Tibial artery (tissue), 4 donors: ENCODE measurements at regions not wholly inside any gene's neighbourhood (a gene's known extent, or its start where the extent isn't known, plus 50 kb on each side); places are given as distances from the start of the nearest gene placed in this dataset.

Experiments
- DNase-seq, 2 donors: peaks; one replicate each; pipeline ENCODE4 v3.0.0-alpha.2; 2019
- H3K27ac ChIP-seq, 2 donors: fragments of 200-600 bp; sonication (generic) in 1 of 2; 1 replicate in 1 of 2; 2 replicates in 1 of 2; pipeline ENCODE4 v1.5.1; 2018 to 2019; ENCODE audit warnings: mild to moderate bottlenecking in 1 of 2
- H3K27me3 ChIP-seq, 2 donors: fragments of 200-600 bp; sonication (generic) in 1 of 2; one replicate each; pipeline versions ENCODE4 v1.5.1 to v1.6.0; 2016 to 2019
- H3K36me3 ChIP-seq, 3 donors: fragments of 200-600 bp; sonication (generic) in 2 of 3; one replicate each; pipeline ENCODE4 v1.5.1; 2016 to 2019; ENCODE audit warnings: mild to moderate bottlenecking in 2 of 3
- H3K4me1 ChIP-seq, 4 donors: fragments of 200-600 bp; sonication (generic) in 2 of 4; 1 replicate in 3 of 4; 2 replicates in 1 of 4; pipeline ENCODE4 v1.5.1; 2016 to 2019
- H3K4me3 ChIP-seq, 2 donors: fragments of 200-600 bp; sonication (generic) in 1 of 2; 1 replicate in 1 of 2; 2 replicates in 1 of 2; pipeline ENCODE4 v1.5.1; 2018 to 2019; ENCODE audit warnings: mild to moderate bottlenecking in 2 of 2
- H3K9me3 ChIP-seq, 3 donors: fragments of 200-600 bp; sonication (generic) in 1 of 3; one replicate each; pipeline ENCODE4 v1.5.1; 2016 to 2019
- intact Hi-C: fragments of 100-400 bp; cut with DNase I; formaldehyde crosslinking; loops from one replicate; pipeline ENCODE4 v1.15.0; 2023; ENCODE audit warnings: low total_unique reads
- TF ChIP-seq, protein P1 (sequence below), 2 experiments: fragments of 200-600 bp in 1 of 2; fragments of 450-650 bp in 1 of 2; IDR thresholded peaks; one replicate each; pipeline ENCODE4 v1.5.1; 2017 to 2019; ENCODE audit warnings: antibody characterized with exemption in 2 of 2, mild to moderate bottlenecking in 1 of 2, moderate library complexity in 1 of 2

DNA sequence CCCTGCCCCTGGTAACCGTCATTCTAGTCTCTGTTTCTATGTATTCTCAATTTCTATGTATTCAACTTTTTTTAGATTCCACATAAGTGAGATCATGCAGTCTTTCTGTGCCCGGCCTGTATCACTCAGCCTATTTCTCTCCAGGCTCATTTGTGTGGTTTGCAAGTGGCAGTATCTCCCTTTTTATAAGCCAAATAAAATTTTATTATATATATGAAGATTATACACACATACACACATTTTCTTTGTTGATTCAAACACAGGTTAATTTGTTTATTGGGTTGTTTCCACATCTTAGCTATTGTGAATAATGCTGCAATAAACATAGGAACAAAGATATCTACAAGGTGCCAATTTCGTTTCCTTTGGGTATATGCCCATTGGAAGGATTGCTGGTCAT is 571.7 kb downstream of the DHX35 start:
- H3K27ac ChIP-seq: no peak overlapping the region
- no peaks in the 10 kb centered on the region for H3K36me3 ChIP-seq
- no peaks in the 10 kb centered on the region for H3K27me3 ChIP-seq
- H3K4me3 ChIP-seq: no peak overlapping the region
- DNase-seq: no peak
- TF ChIP-seq, protein P1, sequence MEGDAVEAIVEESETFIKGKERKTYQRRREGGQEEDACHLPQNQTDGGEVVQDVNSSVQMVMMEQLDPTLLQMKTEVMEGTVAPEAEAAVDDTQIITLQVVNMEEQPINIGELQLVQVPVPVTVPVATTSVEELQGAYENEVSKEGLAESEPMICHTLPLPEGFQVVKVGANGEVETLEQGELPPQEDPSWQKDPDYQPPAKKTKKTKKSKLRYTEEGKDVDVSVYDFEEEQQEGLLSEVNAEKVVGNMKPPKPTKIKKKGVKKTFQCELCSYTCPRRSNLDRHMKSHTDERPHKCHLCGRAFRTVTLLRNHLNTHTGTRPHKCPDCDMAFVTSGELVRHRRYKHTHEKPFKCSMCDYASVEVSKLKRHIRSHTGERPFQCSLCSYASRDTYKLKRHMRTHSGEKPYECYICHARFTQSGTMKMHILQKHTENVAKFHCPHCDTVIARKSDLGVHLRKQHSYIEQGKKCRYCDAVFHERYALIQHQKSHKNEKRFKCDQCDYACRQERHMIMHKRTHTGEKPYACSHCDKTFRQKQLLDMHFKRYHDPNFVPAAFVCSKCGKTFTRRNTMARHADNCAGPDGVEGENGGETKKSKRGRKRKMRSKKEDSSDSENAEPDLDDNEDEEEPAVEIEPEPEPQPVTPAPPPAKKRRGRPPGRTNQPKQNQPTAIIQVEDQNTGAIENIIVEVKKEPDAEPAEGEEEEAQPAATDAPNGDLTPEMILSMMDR (IDR thresholded peaks at IDR 0.05): no peak
- intact Hi-C loops: no loop called here
- no peaks in the 10 kb centered on the region for H3K4me1 ChIP-seq
- H3K9me3 ChIP-seq: no peaks in the 10 kb centered on the region

DNA sequence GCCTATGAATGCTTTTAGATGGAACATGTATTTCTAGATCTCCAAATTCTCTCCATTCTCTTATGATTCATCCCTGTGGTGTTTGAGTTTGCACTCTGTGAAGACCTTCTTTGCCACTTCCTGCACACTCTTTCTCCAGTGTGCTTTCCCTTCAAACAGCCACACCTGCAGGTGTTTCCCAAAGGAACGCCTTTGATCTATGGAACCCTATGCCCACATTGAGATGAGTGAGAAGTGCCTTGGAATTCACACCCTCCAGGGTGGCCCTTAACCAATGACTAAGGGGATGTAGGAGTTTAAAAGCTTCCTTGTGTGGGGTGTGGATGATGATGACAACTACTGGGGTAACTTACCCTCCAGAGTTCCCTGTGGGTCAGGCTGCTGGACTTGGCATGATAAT is 570.1 kb downstream of the DHX35 start:
- TF ChIP-seq, protein P1 (IDR thresholded peaks at IDR 0.05): no peak
- no peak overlapping the region for H3K27ac ChIP-seq

DNA sequence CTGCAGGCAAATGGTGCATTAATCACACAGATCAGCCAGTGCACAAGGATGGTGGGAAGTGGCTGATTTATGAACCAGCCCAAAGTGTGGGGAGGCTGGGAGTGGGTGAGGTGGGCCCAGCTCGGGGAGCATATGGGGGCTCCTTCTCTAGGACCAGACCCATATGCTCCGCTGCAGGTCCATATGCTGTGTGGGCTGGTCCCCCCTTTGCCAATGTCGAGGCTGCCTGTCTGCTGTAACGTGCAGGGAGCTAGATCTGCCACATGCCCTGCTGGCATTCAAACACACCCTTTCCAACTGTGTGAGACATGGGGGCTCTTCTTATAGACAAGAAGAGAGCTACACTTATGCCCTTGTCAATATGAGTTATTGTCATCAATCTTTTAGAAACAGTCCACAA is 566.3 kb downstream of the DHX35 start:
- TF ChIP-seq, protein P1 (IDR thresholded peaks at IDR 0.05): no peak
- no peak for DNase-seq
- H3K9me3 ChIP-seq: no peaks in the 10 kb centered on the region
- H3K4me1 ChIP-seq: no peaks in the 10 kb centered on the region
- H3K27me3 ChIP-seq: no peaks in the 10 kb centered on the region
- intact Hi-C loops: no loop called here
- no peak overlapping the region for H3K4me3 ChIP-seq
- no peak overlapping the region for H3K27ac ChIP-seq
- no peaks in the 10 kb centered on the region for H3K36me3 ChIP-seq

More for the DNA sequence above, 570.1 kb downstream of the DHX35 start:
- intact Hi-C loops: no loop called here
- no peak overlapping the region for H3K4me3 ChIP-seq
- no peaks in the 10 kb centered on the region for H3K36me3 ChIP-seq
- no peaks in the 10 kb centered on the region for H3K27me3 ChIP-seq
- H3K9me3 ChIP-seq: no peaks in the 10 kb centered on the region
- H3K4me1 ChIP-seq: no peaks in the 10 kb centered on the region
- no peak for DNase-seq

DNA sequence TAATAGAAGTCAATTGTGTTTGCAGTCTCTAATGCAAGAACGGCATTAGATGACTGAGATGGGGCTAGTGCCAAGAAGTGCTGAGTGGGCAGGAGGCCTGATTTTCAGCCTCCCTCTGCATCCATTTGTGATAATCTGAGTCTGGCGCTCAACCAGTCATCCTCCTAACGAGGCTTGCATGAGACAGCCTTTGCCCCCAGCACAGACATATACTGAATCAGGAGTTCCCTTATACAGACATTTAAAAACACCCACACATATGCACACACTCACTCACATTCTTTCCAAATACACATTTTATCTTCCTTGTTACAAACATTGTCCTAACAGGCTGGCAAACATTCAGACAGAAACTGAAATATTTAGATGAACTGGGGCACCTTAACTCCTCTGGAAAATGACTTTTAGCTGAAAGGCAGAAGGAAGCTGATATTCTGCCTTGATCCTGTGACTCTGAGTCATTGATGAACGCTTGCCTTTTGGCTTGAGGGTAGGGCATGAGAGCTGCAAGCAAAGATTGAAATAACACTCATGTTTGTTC is 562.3 kb downstream of the DHX35 start:
- no peaks in the 10 kb centered on the region for H3K36me3 ChIP-seq
- H3K4me3 ChIP-seq: no peak overlapping the region
- H3K27me3 ChIP-seq: no peaks in the 10 kb centered on the region
- no peaks in the 10 kb centered on the region for H3K4me1 ChIP-seq
- no peak overlapping the region for H3K27ac ChIP-seq
- no peaks in the 10 kb centered on the region for H3K9me3 ChIP-seq
- TF ChIP-seq, protein P1 (IDR thresholded peaks at IDR 0.05): no peak
- DNase-seq: no peak
- intact Hi-C loops: no loop called here

DNA sequence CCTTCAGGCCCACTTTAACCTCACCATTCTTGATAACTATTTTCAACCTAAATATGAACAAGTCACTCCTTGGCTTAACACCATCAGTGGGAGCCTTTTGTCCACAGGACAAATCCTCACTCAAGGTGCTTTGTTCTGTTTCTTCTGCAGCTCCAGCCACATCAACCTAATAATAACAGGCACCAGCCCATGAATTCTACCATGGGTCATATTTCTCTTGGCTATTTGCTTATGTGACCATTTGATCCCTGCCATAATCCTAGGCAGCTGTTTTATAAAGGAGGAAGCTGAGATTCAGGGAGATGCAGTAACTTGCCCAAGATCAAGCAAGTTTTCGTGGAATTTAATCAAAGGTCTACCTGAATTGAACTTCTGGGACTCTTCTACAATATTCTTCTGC is 561.3 kb downstream of the DHX35 start:
- Histone ChIP-seq H3K27ac (no peak overlapping the region), H3K4me3 (no peak overlapping the region), H3K4me1 (no peaks in the 10 kb centered on the region), H3K27me3 (no peaks in the 10 kb centered on the region), H3K9me3 (no peaks in the 10 kb centered on the region), H3K36me3 (no peaks in the 10 kb centered on the region)
- no peak for DNase-seq
- intact Hi-C loops: no loop called here
- TF ChIP-seq, protein P1 (IDR thresholded peaks at IDR 0.05): no peak

DNA sequence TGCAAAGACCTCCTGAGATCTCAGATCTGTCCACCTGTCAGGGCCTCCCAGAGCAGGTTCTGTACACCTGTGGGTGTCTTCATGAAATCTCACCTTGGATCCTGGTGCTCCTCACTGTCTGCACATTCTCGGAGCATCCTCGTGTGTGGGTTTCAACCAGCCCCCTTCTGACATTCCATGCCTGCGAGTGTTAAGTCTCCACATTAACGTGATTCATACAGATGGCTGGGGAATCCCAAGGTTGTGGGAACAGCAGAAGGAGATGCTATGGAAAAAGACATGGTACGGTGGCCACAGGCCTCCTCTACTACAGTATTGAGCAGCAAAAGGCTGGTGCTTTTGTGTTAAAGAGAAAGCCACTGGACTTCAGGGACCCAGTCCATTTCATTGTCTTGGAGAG is 556.5 kb downstream of the DHX35 start:
- Histone ChIP-seq H3K4me3 (no peak overlapping the region), H3K27ac (no peak overlapping the region), H3K9me3 (no peaks in the 10 kb centered on the region), H3K36me3 (no peaks in the 10 kb centered on the region), H3K4me1 (no peaks in the 10 kb centered on the region), H3K27me3 (no peaks in the 10 kb centered on the region)
- intact Hi-C loops: no loop called here
- TF ChIP-seq, protein P1 (IDR thresholded peaks at IDR 0.05): no peak
- no peak for DNase-seq
